ENCODE measurements at regions not wholly inside any gene's neighbourhood (a gene's known extent, or its start where the extent isn't known, plus 50 kb on each side); places are given as distances from the start of the nearest gene placed in this dataset.

- TF ChIP-seq SIN3A (IDR thresholded peaks at IDR 0.05; ENCODE audit: borderline replicate concordance, insufficient read depth, low read length), result no peak
- TF ChIP-seq TAF1 (IDR thresholded peaks at IDR 0.05; ENCODE audit: borderline replicate concordance, insufficient read depth, low read length), result no peak
- no peak for TF ChIP-seq POLR2AphosphoS5 (IDR thresholded peaks at IDR 0.05; ENCODE audit: low read depth, low read length)
- TF ChIP-seq FOXP2 (optimal IDR thresholded peaks at IDR 0.05; ENCODE audit: borderline replicate concordance, extremely low read depth, extremely low read length, insufficient read depth), result no peak
- no peak for TF ChIP-seq REST (IDR thresholded peaks at IDR 0.05; ENCODE audit: insufficient read depth in 1 of 2, low read depth in 2 of 2, low read length in 2 of 2)
Observed at GRCh38 chr14:86852530-86852929, 1140.5 kb downstream of the GALC start.

GRCh38 chr14:86847140-86847539, 1145.8 kb downstream of the GALC start:
- TF ChIP-seq REST (IDR thresholded peaks at IDR 0.05; ENCODE audit: insufficient read depth in 1 of 2, low read depth in 2 of 2, low read length in 2 of 2) (no peak), POLR2AphosphoS5 (IDR thresholded peaks at IDR 0.05; ENCODE audit: low read depth, low read length) (no peak), FOXP2 (optimal IDR thresholded peaks at IDR 0.05; ENCODE audit: borderline replicate concordance, extremely low read depth, extremely low read length, insufficient read depth) (no peak), TAF1 (IDR thresholded peaks at IDR 0.05; ENCODE audit: borderline replicate concordance, insufficient read depth, low read length) (no peak), SIN3A (IDR thresholded peaks at IDR 0.05; ENCODE audit: borderline replicate concordance, insufficient read depth, low read length) (no peak)

GRCh38 chr14:86838363-86838762, 1154.6 kb downstream of the GALC start:
- TF ChIP-seq POLR2AphosphoS5 (IDR thresholded peaks at IDR 0.05; ENCODE audit: low read depth, low read length) (no peak), SIN3A (IDR thresholded peaks at IDR 0.05; ENCODE audit: borderline replicate concordance, insufficient read depth, low read length) (no peak), FOXP2 (optimal IDR thresholded peaks at IDR 0.05; ENCODE audit: borderline replicate concordance, extremely low read depth, extremely low read length, insufficient read depth) (no peak), TAF1 (IDR thresholded peaks at IDR 0.05; ENCODE audit: borderline replicate concordance, insufficient read depth, low read length) (no peak), REST (IDR thresholded peaks at IDR 0.05; ENCODE audit: insufficient read depth in 1 of 2, low read depth in 2 of 2, low read length in 2 of 2) (no peak)

- no peak for TF ChIP-seq POLR2AphosphoS5 (IDR thresholded peaks at IDR 0.05; ENCODE audit: low read depth, low read length)
- no peak for TF ChIP-seq TAF1 (IDR thresholded peaks at IDR 0.05; ENCODE audit: borderline replicate concordance, insufficient read depth, low read length)
- no peak for TF ChIP-seq SIN3A (IDR thresholded peaks at IDR 0.05; ENCODE audit: borderline replicate concordance, insufficient read depth, low read length)
- TF ChIP-seq REST (IDR thresholded peaks at IDR 0.05; ENCODE audit: insufficient read depth in 1 of 2, low read depth in 2 of 2, low read length in 2 of 2), result no peak
- no peak for TF ChIP-seq FOXP2 (optimal IDR thresholded peaks at IDR 0.05; ENCODE audit: borderline replicate concordance, extremely low read depth, extremely low read length, insufficient read depth)
Observed at GRCh38 chr14:86826661-86827060, 1166.3 kb downstream of the GALC start.

- TF ChIP-seq POLR2AphosphoS5 (IDR thresholded peaks at IDR 0.05; ENCODE audit: low read depth, low read length), result no peak
- no peak for TF ChIP-seq FOXP2 (optimal IDR thresholded peaks at IDR 0.05; ENCODE audit: borderline replicate concordance, extremely low read depth, extremely low read length, insufficient read depth)
- TF ChIP-seq SIN3A (IDR thresholded peaks at IDR 0.05; ENCODE audit: borderline replicate concordance, insufficient read depth, low read length), result no peak
- no peak for TF ChIP-seq TAF1 (IDR thresholded peaks at IDR 0.05; ENCODE audit: borderline replicate concordance, insufficient read depth, low read length)
- no peak for TF ChIP-seq REST (IDR thresholded peaks at IDR 0.05; ENCODE audit: insufficient read depth in 1 of 2, low read depth in 2 of 2, low read length in 2 of 2)
Observed at GRCh38 chr14:86824167-86824566, 1168.8 kb downstream of the GALC start.

Measured in PFSK-1 (cell line).